Fibroblast of lung (primary cell): ENCODE measurements at regions not wholly inside any gene's neighbourhood (a gene's known extent, or its start where the extent isn't known, plus 50 kb on each side); places are given as distances from the start of the nearest gene placed in this dataset.

ENCODE experiments used
- DNase-seq, 2 donors: peaks; one replicate each; pipeline versions ENCODE4 v3.0.0 to v3.0.0-alpha.2; 2010; ENCODE audit warnings: low read depth in 2 of 2
- H2AFZ ChIP-seq: 2 replicates; pipeline ENCODE4 v1.5.1; 2012; ENCODE audit warnings: low read length, control low read depth, inconsistent platforms
- H3K27ac ChIP-seq: 2 replicates; pipeline ENCODE4 v1.5.1; 2011; ENCODE audit warnings: low read length, control low read depth; ENCODE audit not compliant: insufficient read depth
- H3K27me3 ChIP-seq: 2 replicates; pipeline ENCODE4 v1.5.1; 2011; ENCODE audit warnings: mild to moderate bottlenecking, low read length; ENCODE audit not compliant: control insufficient read depth, insufficient read depth
- H3K36me3 ChIP-seq: 2 replicates; pipeline ENCODE4 v1.5.1; 2011; ENCODE audit warnings: low read length; ENCODE audit not compliant: control insufficient read depth, insufficient read depth
- H3K4me1 ChIP-seq: 2 replicates; pipeline ENCODE4 v1.5.1; 2011; ENCODE audit warnings: low read length; ENCODE audit not compliant: control insufficient read depth, insufficient read depth; ENCODE audit errors: extremely low read depth
- H3K4me2 ChIP-seq: 2 replicates; pipeline ENCODE4 v1.5.1; 2011; ENCODE audit warnings: low read length, control low read depth; ENCODE audit not compliant: insufficient read depth; ENCODE audit errors: extremely low read depth
- H3K4me3 ChIP-seq, 4 experiments: fragments of 200-600 bp in 1 of 4; sonication (generic) in 1 of 4; replicated peaks in 1 of 4; 2 replicates each; pipeline ENCODE4 v1.5.1; 2011 to 2016; ENCODE audit warnings: low read length in 4 of 4, low read depth in 3 of 4, mild to moderate bottlenecking in 3 of 4, control low read depth in 2 of 4, inconsistent platforms in 1 of 4, mixed read lengths in 1 of 4; ENCODE audit not compliant: insufficient read depth in 1 of 4; ENCODE audit errors: control extremely low read depth in 1 of 4
- H3K79me2 ChIP-seq: 2 replicates; pipeline ENCODE4 v1.5.1; 2012; ENCODE audit warnings: mild to moderate bottlenecking, low read length, inconsistent platforms; ENCODE audit not compliant: control insufficient read depth, insufficient read depth
- H3K9ac ChIP-seq: 2 replicates; pipeline ENCODE4 v1.5.1; 2011; ENCODE audit warnings: mild to moderate bottlenecking, low read length, control low read depth; ENCODE audit not compliant: insufficient read depth
- H3K9me3 ChIP-seq: 2 replicates; pipeline ENCODE4 v1.5.1; 2012; ENCODE audit warnings: low read depth, low read length; ENCODE audit not compliant: control insufficient read depth, insufficient read depth
- H4K20me1 ChIP-seq: 2 replicates; pipeline ENCODE4 v1.5.1; 2011; ENCODE audit warnings: low read length; ENCODE audit not compliant: control insufficient read depth, insufficient read depth; ENCODE audit errors: extremely low read depth
- CTCF ChIP-seq, 2 donors: IDR thresholded peaks in 1 of 2; conservative IDR thresholded peaks in 1 of 2; 1 replicate in 1 of 2; 2 replicates in 1 of 2; pipeline ENCODE4 v1.5.1; 2011 to 2012; ENCODE audit warnings: low read length in 2 of 2, control low read depth in 1 of 2, inconsistent platforms in 1 of 2, low read depth in 1 of 2, mild to moderate bottlenecking in 1 of 2
- EZH2 ChIP-seq: IDR thresholded peaks from 2 replicates; pipeline ENCODE4 v1.5.1; 2012; ENCODE audit warnings: low read length, control low read depth, mild to moderate bottlenecking; ENCODE audit errors: missing control alignments

- H3K27me3 ChIP-seq: no peaks in the 10 kb centered on the region
- no peak overlapping the region for H3K4me3 ChIP-seq
- no peaks in the 10 kb centered on the region for H3K79me2 ChIP-seq
- no peaks in the 10 kb centered on the region for H3K9me3 ChIP-seq
- no peak for DNase-seq
- H3K27ac ChIP-seq: no peak overlapping the region
- H3K4me1 ChIP-seq: no peaks in the 10 kb centered on the region
- H4K20me1 ChIP-seq: no peaks in the 10 kb centered on the region
- H3K36me3 ChIP-seq: no peaks in the 10 kb centered on the region
- TF ChIP-seq CTCF (conservative IDR thresholded peaks at IDR 0.05 in 1 of 2, IDR thresholded peaks at IDR 0.05 in 1 of 2; ENCODE audit: low read depth in 1 of 2, low read length in 2 of 2) (no peak), EZH2 (no peak)
- no peak overlapping the region for H3K4me2 ChIP-seq
- H3K9ac ChIP-seq: no peak overlapping the region
- H2AFZ ChIP-seq: no peak overlapping the region
Measured at GRCh38 chr2:51243892-51244535, 212.1 kb upstream of the NRXN1 start.

- no peak overlapping the region for H3K9ac ChIP-seq
- no peak for DNase-seq
- no peaks in the 10 kb centered on the region for H4K20me1 ChIP-seq
- TF ChIP-seq EZH2: no peak
- TF ChIP-seq CTCF (conservative IDR thresholded peaks at IDR 0.05 in 1 of 2, IDR thresholded peaks at IDR 0.05 in 1 of 2; ENCODE audit: low read depth in 1 of 2, low read length in 2 of 2): no peak
- H3K79me2 ChIP-seq: no peaks in the 10 kb centered on the region
- H3K4me2 ChIP-seq: no peak overlapping the region
- no peaks in the 10 kb centered on the region for H3K4me1 ChIP-seq
- H3K4me3 ChIP-seq: no peak overlapping the region
- H3K27me3 ChIP-seq: no peaks in the 10 kb centered on the region
- no peaks in the 10 kb centered on the region for H3K9me3 ChIP-seq
- no peak overlapping the region for H2AFZ ChIP-seq
- no peaks in the 10 kb centered on the region for H3K36me3 ChIP-seq
- H3K27ac ChIP-seq: no peak overlapping the region
Measured at GRCh38 chr2:51237626-51238271, 205.8 kb upstream of the NRXN1 start.

- H3K27ac ChIP-seq: no peak overlapping the region
- no peak overlapping the region for H3K4me3 ChIP-seq
- no peaks in the 10 kb centered on the region for H3K36me3 ChIP-seq
- no peak overlapping the region for H3K4me2 ChIP-seq
- H3K9ac ChIP-seq: no peak overlapping the region
- H3K27me3 ChIP-seq: no peaks in the 10 kb centered on the region
- H2AFZ ChIP-seq: no peak overlapping the region
- H3K79me2 ChIP-seq: no peaks in the 10 kb centered on the region
- H3K4me1 ChIP-seq: no peaks in the 10 kb centered on the region
- H3K9me3 ChIP-seq: no peaks in the 10 kb centered on the region
- no peak for TF ChIP-seq CTCF (conservative IDR thresholded peaks at IDR 0.05 in 1 of 2, IDR thresholded peaks at IDR 0.05 in 1 of 2; ENCODE audit: low read depth in 1 of 2, low read length in 2 of 2)
- no peak for TF ChIP-seq EZH2
- no peak for DNase-seq
- no peaks in the 10 kb centered on the region for H4K20me1 ChIP-seq
Measured at GRCh38 chr2:51232027-51232426, 200.1 kb upstream of the NRXN1 start.
